Keratinocyte (primary cell): ENCODE measurements at regions not wholly inside any gene's neighbourhood (a gene's known extent, or its start where the extent isn't known, plus 50 kb on each side); places are given as distances from the start of the nearest gene placed in this dataset.

Experiments used
- DNase-seq: peaks from one replicate; pipeline ENCODE4 v3.0.0-alpha.2; 2011; ENCODE audit warnings: low read depth, missing footprints, low spot score
- FAIRE-seq: peaks from 2 replicates; lab custom pipeline; 2011; peaks lifted over from hg19 to GRCh38; lab: Jason Lieb, UNC
- H2AFZ ChIP-seq: 2 replicates; pipeline ENCODE4 v1.6.0; 2012; ENCODE audit warnings: low read length, control low read depth, inconsistent platforms; ENCODE audit not compliant: control insufficient read depth
- H3K27ac ChIP-seq: 2 replicates; pipeline ENCODE4 v1.5.1; 2011; ENCODE audit warnings: low read length; ENCODE audit not compliant: control insufficient read depth, insufficient read depth
- H3K27me3 ChIP-seq: 3 replicates; pipeline ENCODE4 v1.6.0; 2011; ENCODE audit warnings: low read length; ENCODE audit not compliant: control insufficient read depth, insufficient read depth; ENCODE audit errors: extremely low read depth
- H3K36me3 ChIP-seq, 2 experiments: 2 replicates in 1 of 2; 3 replicates in 1 of 2; pipeline ENCODE4 v1.5.1; 2011; ENCODE audit warnings: low read length in 2 of 2, mild to moderate bottlenecking in 1 of 2; ENCODE audit not compliant: control insufficient read depth in 2 of 2, insufficient read depth in 2 of 2; ENCODE audit errors: extremely low read depth in 1 of 2
- H3K4me1 ChIP-seq: 3 replicates; pipeline ENCODE4 v1.5.1; 2011; ENCODE audit warnings: low read length; ENCODE audit not compliant: control insufficient read depth, insufficient read depth; ENCODE audit errors: extremely low read depth
- H3K4me2 ChIP-seq: 3 replicates; pipeline ENCODE4 v1.6.0; 2011; ENCODE audit warnings: low read depth, low read length; ENCODE audit not compliant: control insufficient read depth, insufficient read depth; ENCODE audit errors: extremely low read depth
- H3K4me3 ChIP-seq, 3 experiments: fragments of 200-600 bp in 1 of 3; sonication (generic) in 1 of 3; 2 replicates in 2 of 3; 3 replicates in 1 of 3; pipeline ENCODE4 v1.5.1; 2011 to 2016; ENCODE audit warnings: low read length in 3 of 3, mild to moderate bottlenecking in 3 of 3, control low read depth in 2 of 3, inconsistent platforms in 1 of 3, low read depth in 1 of 3, mixed read lengths in 1 of 3, mixed run types in 1 of 3, moderate library complexity in 1 of 3; ENCODE audit not compliant: control insufficient read depth in 2 of 3, insufficient read depth in 2 of 3; ENCODE audit errors: extremely low read depth in 1 of 3
- H3K79me2 ChIP-seq: 2 replicates; pipeline ENCODE4 v1.6.0; 2012; ENCODE audit warnings: low read length; ENCODE audit not compliant: control insufficient read depth, insufficient read depth
- H3K9ac ChIP-seq: 3 replicates; pipeline ENCODE4 v1.6.0; 2011; ENCODE audit warnings: low read length; ENCODE audit not compliant: control insufficient read depth, insufficient read depth; ENCODE audit errors: extremely low read depth
- H3K9me1 ChIP-seq: 3 replicates; pipeline ENCODE4 v1.6.0; 2011; ENCODE audit warnings: low read length; ENCODE audit not compliant: control insufficient read depth, insufficient read depth; ENCODE audit errors: extremely low read depth
- H3K9me3 ChIP-seq: 2 replicates; pipeline ENCODE4 v1.5.1; 2012; ENCODE audit warnings: low read depth, low read length; ENCODE audit not compliant: control insufficient read depth
- H4K20me1 ChIP-seq: 3 replicates; pipeline ENCODE4 v1.6.0; 2011; ENCODE audit warnings: low read length; ENCODE audit not compliant: control insufficient read depth, insufficient read depth; ENCODE audit errors: extremely low read depth
- EZH2 ChIP-seq: IDR thresholded peaks from one replicate; pipeline ENCODE4 v1.6.1; 2012; ENCODE audit warnings: inconsistent platforms, mild to moderate bottlenecking, low read length, moderate library complexity
- dilution Hi-C: fragments of 300-500 bp; cut with MboI; formaldehyde crosslinking; loops from one replicate; pipeline ENCODE4 v1.7.0; 2020; ENCODE audit warnings: low sequenced_read_pairs; ENCODE audit not compliant: extremely low pct_ligation_motif_present
- TF ChIP-seq, protein P1 (sequence below), 3 experiments: IDR thresholded peaks in 1 of 3; conservative IDR thresholded peaks in 1 of 3; optimal IDR thresholded peaks in 1 of 3; 2 replicates in 2 of 3; 3 replicates in 1 of 3; pipeline versions ENCODE3 to v1.5.1; 2011; ENCODE audit warnings: low read length in 3 of 3, mild to moderate bottlenecking in 3 of 3, moderate library complexity in 2 of 3, control low read depth in 1 of 3, inconsistent platforms in 1 of 3; ENCODE audit not compliant: insufficient read depth in 2 of 3; ENCODE audit errors: extremely low read depth in 1 of 3

DNA sequence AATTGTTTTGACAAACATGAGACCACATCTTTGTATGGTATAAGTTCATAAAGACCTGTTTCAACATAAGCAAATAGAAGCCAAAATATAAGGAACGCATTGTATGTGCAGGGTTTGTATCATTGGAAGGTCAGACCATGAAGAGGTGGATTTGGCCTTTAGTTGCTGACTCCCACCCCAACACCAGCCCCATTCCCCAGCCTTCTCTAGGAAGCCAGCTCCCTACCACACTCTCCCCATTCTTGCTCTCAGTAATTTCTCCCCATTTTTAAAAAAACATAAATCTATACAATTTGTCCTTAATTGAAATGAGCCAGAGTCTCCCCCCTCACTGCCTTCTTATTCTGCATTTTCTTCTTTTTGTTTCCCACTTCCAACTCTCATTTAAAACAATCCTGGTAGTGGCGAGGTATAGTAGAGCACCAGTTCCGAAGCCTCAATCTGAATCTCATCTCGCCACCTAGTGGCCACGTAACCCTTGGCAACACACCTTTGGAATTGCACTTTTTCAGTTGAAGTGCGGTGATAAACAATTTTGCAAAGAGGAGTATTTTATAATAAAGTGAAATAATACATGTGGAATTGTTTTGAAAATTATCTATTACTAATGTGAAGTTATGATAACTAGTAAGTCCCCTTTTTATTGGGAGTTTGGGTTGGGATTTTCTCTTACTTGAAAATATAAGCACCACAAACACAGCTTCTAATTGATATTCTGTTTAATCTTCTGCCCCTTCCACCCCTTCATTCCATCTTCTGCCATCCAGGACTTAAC lies 126.6 kb downstream of the ASB9 start:
- Histone ChIP-seq H3K36me3 (no peaks in the 10 kb centered on the region), H3K9me1 (no peaks in the 10 kb centered on the region), H4K20me1 (no peaks in the 10 kb centered on the region), H3K9me3 (no peaks in the 10 kb centered on the region), H3K27ac (no peak overlapping the region), H3K27me3 (no peaks in the 10 kb centered on the region), H3K4me2 (no peak overlapping the region), H2AFZ (no peak overlapping the region), H3K9ac (no peak overlapping the region), H3K4me1 (peaks cover 12% of the 10 kb centered on the region), H3K4me3 (no peak overlapping the region), H3K79me2 (no peaks in the 10 kb centered on the region)
- DNase-seq (no peak), FAIRE-seq (peak; percentile 65)
- dilution Hi-C loops: no loop called here
- TF ChIP-seq, protein P1, sequence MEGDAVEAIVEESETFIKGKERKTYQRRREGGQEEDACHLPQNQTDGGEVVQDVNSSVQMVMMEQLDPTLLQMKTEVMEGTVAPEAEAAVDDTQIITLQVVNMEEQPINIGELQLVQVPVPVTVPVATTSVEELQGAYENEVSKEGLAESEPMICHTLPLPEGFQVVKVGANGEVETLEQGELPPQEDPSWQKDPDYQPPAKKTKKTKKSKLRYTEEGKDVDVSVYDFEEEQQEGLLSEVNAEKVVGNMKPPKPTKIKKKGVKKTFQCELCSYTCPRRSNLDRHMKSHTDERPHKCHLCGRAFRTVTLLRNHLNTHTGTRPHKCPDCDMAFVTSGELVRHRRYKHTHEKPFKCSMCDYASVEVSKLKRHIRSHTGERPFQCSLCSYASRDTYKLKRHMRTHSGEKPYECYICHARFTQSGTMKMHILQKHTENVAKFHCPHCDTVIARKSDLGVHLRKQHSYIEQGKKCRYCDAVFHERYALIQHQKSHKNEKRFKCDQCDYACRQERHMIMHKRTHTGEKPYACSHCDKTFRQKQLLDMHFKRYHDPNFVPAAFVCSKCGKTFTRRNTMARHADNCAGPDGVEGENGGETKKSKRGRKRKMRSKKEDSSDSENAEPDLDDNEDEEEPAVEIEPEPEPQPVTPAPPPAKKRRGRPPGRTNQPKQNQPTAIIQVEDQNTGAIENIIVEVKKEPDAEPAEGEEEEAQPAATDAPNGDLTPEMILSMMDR (optimal IDR thresholded peaks at IDR 0.05 in 1 of 3, IDR thresholded peaks at IDR 0.05 in 1 of 3, conservative IDR thresholded peaks at IDR 0.05 in 1 of 3; ENCODE audit: extremely low read depth in 1 of 3, insufficient read depth in 2 of 3, low read length in 3 of 3): peak; percentile 75 to 85 (median 76)
- TF ChIP-seq EZH2: no peak

DNA sequence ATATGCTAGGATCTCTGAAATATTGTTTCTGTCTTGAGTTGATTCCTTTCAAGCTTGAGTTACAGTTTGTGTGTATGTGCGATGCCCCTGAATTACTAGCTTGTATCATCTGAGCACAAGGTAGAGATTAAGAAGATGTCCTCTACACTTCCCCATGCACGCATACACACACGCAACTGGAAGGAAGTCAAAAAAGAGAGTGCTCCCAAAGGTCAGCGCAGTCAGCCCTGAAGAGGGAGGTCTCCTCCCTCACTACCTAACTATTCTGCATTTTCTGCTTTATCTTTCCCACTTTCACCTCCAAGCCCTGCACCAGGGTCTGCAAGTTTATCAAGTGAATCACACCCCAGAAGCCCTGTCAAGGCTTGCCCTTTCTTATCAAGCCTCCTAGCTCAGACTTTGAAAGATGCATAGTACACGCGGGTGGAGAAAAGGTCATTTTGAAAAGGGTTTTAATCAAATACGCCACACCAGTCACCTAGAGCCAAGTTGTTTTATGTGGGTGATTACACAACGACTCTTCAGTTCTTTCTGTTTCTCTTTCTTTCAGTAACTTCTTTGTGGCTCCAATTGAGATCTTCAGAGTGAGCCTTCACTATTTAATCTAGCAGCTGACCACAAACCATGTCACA lies 127.7 kb downstream of the ASB9 start:
- dilution Hi-C loops: no loop called here
- no peaks in the 10 kb centered on the region for H3K9me1 ChIP-seq

More for the DNA sequence above, 127.7 kb downstream of the ASB9 start:
- Histone ChIP-seq H3K9me3 (no peaks in the 10 kb centered on the region), H4K20me1 (no peaks in the 10 kb centered on the region), H2AFZ (peak overlapping the region; percentile 32), H3K27ac (peak overlapping the region; percentile 10), H3K79me2 (no peaks in the 10 kb centered on the region), H3K4me1 (peaks cover 12% of the 10 kb centered on the region), H3K4me2 (peak overlapping the region; percentile 44), H3K9ac (no peak overlapping the region), H3K4me3 (no peak overlapping the region), H3K27me3 (no peaks in the 10 kb centered on the region), H3K36me3 (no peaks in the 10 kb centered on the region)
- DNase-seq (no peak), FAIRE-seq (peak; percentile 67)
- no peak for TF ChIP-seq EZH2
